GM21526 (cell line): ENCODE measurements at regions not wholly inside any gene's neighbourhood (a gene's known extent, or its start where the extent isn't known, plus 50 kb on each side); places are given as distances from the start of the nearest gene placed in this dataset.
"Not testable (repeated sequence)": the region's sequence is repeated elsewhere in the genome, so short reads cannot be mapped to it uniquely, and the experiment has no call there.

Experiments used
- ATAC-seq: cut with Tn5 transposase; IDR thresholded peaks from one replicate; pipeline ENCODE4 v1.9.1; 2021; ENCODE audit warnings: moderate library complexity; ENCODE audit not compliant: unreplicated experiment, low FRiP score

DNA sequence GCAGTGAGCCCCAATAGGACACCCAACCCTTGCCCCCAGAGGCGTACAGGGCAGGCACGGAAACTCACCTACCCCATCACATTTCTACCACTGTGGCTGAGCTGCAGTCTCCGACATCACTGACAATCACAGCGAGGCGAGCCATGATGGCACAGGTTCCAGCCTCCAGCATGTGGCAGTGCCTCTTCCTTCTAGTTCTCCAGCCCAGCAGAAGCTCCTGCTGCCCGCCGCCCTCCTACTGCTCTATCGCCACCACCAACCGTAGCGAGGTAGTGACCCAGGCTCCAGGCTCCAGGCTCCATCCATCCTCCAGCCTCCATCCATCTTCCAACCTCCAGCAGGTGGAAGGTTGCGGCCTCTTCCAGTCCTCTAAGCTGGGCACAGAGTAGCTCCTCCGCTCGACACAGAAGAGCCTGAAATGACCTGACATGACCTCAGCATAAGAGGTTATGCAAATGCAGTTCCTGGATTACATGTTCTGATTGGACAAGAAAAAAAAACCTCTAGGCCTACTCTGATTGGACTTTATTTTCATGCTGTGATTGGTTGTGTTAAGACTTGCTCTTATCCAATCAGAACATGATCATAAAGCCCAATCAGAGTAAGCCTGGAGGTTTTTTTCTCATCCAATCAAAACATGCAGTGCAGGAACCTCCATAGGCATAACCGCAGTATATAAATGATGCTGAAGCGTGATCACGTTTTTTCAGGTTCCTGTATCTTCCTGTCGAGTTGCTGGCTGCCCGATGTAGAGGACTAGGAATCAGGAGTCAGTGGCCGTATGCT lies 438.9 kb upstream of the ZNF337 start:
- no peak for ATAC-seq

DNA sequence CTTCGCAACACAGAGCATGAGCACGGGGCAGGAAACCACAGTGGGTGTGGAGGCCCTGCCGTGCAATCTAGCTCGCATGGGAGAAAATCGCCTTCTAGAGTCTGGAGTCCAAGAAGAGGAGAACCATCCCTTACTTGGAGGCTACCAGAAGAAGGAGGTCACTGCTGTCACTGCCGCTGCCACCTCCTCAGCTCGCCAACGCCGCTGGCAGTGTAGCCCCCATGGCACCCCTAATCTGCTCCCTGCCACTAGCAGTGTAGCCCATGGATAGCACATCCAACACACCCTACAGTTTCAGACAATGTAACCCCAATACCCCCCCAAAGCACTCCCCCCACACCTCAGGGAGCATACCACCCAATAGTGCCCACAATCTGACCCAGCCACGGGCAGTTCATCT lies 438.0 kb upstream of the ZNF337 start:
- ATAC-seq = no peak

DNA sequence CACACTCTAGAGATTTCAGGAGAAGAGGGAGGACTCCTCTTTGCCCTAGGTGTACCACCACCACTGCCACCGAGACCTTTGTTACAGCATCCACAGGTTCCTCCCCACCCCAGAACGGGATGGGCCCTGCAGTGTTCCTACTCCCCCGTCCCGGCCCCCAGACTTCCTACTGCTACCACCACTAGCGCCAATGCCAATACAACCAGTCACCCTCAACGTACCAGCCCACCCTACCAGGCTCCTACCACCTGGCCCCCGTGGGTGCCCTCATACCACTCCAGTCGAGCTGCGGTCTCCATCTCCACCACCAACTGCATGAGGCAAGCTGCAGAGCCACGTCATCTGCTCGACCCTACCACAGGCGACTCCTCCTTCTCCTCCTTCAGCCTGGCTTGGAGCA lies 437.1 kb upstream of the ZNF337 start:
- ATAC-seq = not testable (repeated sequence)

DNA sequence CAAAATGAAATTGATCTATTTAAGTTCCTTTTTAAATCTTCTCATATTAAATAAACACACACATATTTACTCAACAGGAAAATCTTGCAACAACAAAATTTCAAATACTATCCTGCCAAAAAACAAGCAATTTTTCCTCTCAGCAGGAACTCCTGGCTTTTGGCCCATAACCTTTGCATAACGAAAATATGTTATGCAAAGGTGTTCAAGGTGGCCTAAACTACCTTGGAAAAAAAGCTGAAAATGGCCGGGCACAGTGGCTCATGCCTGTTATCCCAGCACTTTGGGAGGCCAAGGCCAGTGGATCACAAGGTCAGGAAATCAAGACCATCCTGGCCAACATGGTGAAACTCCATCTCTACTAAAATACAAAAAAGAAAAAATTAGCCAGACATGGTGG lies 424.3 kb upstream of the ZNF337 start:
- ATAC-seq = not testable (repeated sequence)

DNA sequence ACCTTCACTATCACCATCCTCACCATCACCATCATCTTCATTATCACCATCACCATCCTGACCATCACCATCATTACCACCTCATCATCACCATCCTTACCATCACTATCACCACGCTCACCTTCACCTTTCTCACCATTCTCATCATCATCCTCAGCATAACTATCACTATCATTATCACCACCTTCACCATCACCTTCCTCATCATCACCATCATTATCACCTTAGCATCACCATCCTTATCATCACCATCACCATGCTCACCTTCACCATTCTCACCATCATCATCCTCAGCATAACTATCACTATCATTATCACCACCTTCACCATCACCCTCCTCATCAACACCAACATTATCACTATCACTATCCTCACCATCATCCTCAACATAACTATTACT lies 397.8 kb upstream of the ZNF337 start:
- not testable (repeated sequence) for ATAC-seq

DNA sequence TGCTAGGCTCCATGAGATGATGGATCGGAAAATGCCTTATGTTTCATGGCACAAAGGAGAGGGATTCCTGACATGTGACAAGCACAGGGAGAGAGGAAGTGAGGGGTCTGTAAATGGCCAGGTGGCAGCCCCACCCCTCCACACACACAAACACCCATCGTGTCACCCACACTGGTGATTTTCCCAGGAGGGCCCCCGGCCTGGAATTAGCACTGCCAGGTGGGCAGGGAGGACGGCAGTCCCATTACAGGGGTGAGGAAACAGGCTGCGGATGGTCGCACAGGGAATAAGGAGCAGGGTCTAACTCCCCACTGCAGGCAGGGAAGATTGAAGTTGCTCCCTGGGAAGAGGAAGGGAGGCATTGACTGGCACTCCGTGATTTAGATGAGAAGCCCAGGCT lies 395.3 kb upstream of the ZNF337 start:
- not testable (repeated sequence) for ATAC-seq

DNA sequence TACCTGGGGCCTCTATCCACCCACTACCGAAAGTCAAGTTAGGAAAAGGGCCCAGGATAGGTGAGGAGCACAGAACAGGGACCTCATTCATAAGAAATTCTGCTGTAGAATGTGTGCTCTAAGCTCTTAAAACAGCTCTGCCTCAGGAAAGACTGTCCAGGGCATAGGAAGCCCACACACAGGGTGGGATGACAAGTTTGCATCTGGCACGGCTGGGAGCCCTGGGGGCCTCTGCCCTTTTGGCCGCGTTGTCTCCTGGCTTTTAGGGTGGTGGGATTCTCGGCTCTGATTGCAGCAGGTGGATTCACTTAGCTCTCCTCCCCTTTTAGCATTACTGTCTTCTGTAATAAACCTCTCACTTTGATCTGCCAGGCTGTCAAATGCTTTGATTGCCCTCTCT lies 389.5 kb upstream of the ZNF337 start:
- ATAC-seq = not testable (repeated sequence)

DNA sequence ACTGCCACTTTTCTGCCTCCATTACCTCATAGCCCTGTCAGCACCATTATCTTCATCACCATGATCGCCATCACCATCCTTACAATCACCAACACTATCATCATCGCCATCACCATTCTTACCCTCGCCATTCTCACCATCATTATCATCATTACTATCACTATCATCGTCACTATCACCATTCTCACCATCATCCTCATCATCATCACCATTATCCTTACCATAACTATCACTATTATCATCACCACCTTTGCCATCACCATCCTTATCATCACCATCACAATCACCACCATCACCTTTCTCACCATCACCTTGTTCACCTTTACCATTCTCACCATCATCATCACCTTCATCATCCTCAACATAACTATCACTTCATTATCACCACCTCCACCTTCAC lies 377.3 kb upstream of the ZNF337 start:
- not testable (repeated sequence) for ATAC-seq

DNA sequence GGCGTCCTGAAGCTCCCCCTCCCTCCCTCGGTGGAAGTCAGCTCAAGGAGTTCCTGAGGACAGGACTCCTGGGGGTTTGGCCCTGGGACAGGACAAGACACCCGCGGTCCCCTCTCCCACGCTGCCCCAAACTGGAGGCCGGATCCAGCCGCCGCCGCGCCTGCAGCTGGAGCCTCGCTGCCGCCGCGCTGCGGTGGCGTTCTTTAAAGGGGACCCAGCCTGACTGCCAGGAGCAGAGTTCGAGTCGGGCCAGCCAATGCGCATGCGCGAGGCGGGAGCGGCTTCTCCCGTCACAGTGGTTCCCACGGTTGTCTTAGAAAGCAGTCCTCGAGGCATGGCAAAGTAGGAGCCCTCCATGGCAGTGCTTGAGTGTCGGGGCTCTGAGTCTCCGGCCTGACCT lies 362.7 kb upstream of the ZNF337 start:
- not testable (repeated sequence) for ATAC-seq

DNA sequence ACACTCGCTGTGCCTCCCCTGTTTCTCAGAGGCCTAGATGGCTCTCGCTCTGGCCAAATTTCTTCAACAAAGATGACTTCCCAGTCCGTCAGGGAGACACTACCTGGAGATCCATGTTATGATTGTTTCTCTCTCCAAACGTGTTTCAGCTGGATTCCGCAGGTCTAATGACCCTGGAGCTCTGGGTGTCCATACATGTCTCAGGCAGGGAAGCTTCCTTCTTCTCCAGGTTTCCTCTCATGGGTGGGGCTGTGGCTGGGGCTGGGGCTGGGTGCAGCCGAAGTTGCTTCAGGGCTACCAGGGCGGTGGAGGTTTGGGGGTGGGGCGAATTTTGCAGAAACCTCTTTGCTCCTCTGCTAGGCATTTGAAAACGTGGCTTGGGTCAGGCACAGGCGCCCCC lies 361.8 kb upstream of the ZNF337 start:
- ATAC-seq = not testable (repeated sequence)

DNA sequence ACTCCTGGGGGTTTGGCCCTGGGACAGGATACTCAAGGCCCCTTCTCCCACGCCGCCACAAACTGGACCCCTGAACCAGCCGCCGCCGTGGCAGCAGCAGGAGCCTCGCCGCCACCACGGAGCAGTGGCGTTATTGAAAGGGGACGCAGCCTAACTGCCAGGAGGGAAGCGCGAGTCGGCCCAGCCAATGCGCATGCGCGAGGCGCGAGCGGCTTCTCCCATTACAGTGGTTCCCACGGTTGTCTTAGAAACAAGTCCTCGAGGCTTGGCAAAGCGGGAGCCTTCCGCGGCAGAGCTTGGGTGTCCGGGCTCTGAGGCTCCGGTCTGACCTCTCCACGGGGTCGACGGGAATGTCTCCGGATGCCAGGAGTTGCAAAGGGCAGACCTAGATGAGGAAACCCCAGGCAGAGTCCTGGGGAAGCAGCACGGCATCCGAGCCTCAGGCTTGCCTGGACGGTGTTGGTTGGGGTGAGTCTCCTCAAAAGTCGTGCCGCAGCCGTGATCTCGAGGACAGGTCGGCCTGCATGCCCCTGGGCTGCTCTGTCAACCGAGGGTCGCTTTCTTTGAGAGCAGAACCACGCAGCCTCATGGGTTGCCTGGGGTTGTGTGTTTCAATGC lies 360.6 kb upstream of the ZNF337 start:
- ATAC-seq = not testable (repeated sequence)

DNA sequence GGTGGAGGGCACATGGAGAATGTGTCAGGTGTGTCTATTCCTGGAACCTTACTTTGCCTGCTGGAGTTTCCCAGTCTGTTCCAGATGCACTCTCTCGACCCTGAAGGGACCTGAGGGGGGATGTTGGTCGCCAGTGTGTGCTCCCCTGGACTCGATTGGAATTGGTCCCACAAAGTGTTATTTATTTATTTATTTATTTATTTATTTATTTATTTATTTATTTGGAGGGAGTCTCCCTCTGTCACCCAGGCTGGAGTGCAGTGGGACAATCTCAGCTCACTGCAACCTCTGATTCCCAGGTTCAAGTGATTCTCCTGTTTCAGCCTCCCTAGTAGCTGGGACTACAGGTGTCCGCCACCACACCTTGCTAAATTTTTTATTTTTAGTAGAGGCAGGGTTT lies 329.1 kb upstream of the ZNF337 start:
- not testable (repeated sequence) for ATAC-seq

DNA sequence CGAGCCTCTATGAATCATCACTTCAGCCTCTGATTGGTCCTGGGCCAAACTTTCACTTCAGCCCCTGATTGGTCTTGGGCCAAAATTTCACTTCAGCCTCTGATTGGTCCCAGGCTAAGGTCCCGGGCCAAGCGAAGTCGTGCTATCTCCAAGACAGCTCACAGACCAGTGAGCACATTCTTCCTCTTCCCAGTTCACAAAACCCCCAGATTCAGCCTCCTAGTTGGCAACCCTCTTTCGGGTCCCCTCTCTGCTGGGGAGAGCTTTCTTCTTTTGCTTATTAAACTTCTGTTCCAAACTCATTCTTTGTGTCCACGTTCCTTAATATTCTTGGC lies 314.3 kb upstream of the ZNF337 start:
- ATAC-seq = not testable (repeated sequence)

DNA sequence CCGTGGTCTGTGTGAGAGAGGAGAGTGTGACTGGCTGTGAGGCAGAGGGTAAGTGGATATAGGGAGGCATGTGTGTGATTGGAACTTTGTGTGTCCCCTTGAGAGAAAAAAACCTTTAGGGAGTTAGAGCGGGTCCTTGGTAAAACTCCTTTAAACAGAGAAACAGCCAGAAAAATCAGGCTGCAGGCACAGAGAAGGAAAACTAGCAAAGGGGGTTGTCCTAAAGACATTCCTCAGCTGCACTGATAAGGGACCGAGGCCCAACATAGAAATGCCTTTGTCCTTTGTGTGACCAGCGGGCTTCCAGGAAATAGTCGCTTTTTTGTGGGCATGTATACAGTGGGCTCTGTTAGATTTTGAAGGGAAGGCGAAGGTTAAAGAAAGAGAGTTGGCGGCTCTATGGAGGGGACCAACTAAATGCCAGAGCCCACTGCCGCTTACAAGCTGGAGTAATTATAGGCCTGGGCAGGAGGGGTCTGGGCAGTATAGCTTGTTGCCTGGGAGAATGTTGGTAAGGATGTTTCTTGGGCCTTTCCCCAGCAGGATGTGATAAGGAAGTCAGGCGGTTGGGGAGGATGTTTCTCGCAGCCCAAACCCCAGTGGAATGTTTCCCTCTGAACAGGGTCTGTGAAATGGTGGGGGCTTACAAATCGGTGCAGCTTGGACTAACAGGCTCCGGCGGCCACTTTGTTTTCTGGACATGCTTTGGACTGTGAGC lies 313.7 kb upstream of the ZNF337 start:
- not testable (repeated sequence) for ATAC-seq

DNA sequence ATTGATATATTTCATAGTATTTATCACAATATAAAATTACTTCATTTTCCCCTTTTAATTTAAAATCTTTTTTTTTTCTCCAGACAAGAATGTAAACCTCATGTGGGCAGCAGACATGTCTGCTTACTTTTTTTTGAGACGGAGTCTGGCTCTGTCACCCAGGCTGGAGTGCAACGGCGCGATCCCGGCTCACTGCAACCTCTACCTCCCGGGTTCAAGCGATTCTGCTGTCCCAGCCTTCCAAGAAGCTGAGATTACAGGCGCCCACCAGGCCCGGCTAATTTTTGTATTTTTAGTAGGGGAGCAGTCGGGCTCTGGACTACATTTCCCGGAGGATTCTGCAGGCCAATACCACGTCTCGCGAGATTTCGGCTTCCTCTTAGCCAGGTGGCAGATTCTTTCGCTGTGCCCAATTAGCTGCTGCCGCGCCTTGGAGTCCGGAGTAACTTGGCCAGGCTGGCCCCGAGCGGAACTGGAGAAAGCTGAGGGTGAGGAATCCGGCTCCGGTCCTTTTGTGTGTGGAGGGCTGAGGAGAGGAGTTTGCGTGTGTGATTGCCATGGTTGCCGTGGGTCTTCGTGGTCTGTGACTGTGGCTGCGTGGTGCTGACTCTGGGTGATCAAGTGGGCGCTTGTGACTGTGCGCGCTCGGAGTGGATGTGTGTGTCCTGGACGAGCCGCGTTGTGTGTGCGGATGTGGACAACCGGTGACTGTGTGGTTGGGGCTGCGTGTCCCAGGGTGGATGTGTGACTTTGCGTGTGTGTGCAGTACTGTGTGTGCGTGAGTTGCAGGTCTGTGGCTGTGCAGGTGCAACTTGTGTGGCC lies 313.0 kb upstream of the ZNF337 start:
- not testable (repeated sequence) for ATAC-seq

DNA sequence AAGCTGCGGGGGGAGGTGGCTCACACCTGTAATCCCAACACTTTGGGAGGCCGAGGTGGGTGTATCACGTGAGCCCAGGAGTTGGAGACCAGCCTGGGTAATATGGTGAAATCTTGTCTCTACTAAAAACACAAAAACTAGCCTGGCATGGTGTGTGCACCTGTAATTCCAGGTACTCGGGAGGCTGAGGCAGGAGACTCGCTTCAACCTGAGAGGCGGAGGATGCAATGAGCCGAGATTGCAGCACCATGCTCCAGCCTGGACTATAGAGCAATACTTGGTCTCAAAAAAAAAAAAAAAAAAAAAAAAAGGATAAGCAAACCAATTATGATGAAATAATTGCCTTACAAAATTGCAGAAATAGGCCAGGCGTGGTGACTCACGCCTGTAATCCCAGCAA lies 311.4 kb upstream of the ZNF337 start:
- not testable (repeated sequence) for ATAC-seq

DNA sequence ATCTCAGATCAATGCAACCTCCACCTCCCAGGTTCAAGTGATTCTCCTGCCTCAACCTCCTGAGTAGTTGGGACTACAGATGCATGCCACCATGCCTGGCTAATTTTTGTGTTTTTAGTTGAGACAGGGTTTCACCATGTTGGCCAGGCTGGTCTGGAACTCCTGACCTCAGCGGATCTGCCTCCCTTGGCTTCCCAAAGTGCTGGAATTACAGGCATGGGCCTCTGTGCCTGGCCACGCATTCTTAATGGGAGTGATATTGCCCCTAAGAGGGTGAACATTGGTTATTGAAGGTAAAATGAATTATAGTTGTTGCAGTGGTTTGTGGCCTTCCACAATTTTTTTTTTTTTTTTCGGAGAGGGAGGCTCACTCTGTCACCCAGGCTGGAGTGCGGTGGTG lies 309.5 kb upstream of the ZNF337 start:
- ATAC-seq = not testable (repeated sequence)

DNA sequence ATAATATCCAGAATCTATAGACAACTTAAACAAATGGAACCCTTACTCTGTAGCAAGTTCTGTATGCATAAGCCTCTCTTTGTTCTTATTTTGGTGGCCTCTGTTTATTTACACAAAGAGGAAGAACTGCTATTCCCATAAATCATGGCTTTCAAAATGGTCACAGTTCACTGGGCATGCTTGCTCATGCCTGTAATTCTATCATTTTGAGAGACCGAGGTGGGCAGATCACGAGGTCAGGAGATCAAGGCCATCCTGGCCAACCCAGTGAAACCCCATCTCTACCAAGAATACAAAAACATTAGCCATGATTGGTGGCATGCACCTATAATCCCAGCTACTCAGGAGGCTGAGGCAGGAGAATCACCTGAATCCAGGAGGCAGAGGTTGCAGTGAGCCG lies 307.3 kb upstream of the ZNF337 start:
- ATAC-seq = not testable (repeated sequence)

DNA sequence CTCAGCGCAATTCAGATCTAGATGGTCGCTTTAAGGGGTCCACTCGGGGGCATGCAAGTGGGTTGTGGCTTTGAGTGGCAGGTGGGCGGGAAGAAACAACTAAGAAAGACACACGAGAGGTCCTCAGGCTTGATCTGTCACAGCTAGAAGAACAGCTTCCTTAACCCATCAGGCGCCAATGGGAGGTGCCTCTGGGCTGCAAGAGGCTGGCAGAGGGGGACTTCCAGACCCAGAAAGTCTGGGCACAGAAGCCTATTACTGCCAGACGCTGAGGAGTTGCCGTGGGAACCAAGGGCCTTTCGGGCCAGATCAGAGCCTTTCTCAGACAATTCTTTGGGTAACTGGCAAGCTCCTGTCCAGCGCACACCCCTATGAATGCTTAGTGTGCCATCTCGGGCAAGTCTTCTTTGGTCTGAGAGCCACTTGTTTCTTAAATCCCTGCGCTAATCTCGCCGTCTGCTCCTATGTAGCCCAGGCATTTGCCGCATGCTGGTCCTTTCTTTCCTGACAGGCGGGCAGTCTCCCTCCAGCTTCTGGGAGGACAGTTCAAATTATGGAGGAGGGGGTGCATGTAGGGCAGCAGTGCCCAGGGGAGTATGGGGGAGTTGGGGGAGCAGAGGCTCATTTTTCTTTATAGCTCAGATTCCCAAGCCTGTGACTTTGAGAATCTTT lies 300.9 kb upstream of the ZNF337 start:
- ATAC-seq = not testable (repeated sequence)

DNA sequence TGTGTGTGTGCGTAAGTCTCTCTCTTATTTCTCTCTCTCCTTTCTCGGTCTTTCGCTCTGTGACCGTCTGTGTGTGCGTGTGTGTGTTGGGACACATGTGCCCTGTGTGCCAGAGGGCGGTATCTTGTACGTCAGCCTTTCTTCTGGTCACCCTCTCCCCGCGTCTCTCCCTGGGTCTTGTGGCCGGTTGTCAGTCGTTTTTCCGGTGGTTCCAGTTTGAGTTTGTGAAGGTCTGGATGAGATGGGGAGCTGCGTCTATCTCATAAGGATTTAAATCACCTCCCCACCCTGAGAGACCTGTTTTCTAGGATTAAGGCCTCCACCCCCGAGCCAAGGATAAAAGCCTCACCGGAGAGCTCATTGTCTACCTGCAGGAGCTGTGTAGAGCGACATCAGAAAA lies 295.5 kb upstream of the ZNF337 start:
- ATAC-seq = no peak
